Astrocyte (in vitro differentiated cells and primary cell): ENCODE measurements at regions not wholly inside any gene's neighbourhood (a gene's known extent, or its start where the extent isn't known, plus 50 kb on each side); places are given as distances from the start of the nearest gene placed in this dataset.
"Not testable (repeated sequence)": the region's sequence is repeated elsewhere in the genome, so short reads cannot be mapped to it uniquely, and the experiment has no call there.

ENCODE experiments used
- EZH2 ChIP-seq: IDR thresholded peaks from 2 replicates; pipeline ENCODE4 v1.6.1; 2012; ENCODE audit warnings: mild to moderate bottlenecking, low read length, inconsistent platforms; ENCODE audit not compliant: insufficient read depth
- TF ChIP-seq, protein P1 (sequence below): IDR thresholded peaks from 2 replicates; pipeline ENCODE4 v1.5.1; 2011; ENCODE audit warnings: low read depth, mild to moderate bottlenecking, inconsistent platforms, low read length, moderate library complexity; ENCODE audit not compliant: insufficient read depth

DNA sequence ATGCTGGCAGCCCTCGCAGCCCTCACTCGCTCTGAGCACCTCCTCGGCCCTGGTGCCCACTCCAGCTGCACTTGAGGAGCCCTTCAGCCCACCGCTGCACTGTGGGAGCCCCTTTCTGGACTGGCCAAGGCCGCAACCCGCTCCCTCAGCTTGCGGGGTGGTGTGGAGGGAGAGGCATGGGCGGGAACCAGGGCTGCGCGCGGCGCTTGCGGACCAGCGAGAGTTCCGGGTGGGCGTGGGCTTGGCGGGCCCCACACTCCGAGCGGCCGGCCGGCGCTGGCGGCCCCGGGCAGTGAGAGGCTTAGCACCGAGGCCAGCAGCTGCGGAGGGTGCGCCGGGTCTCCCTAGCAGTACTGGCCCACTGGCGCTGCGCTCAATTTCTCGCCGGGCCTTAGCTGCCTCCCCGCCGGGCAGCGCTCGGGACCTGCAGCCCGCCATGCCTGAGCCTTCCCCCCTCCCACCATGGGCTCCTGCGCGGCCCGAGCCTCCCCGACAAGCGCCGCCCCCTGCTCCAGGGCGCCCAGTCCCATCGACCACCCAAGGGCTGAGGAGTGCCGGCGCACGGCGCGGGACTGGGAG is 283.7 kb upstream of the TMEM132C start:
- TF ChIP-seq, protein P1, sequence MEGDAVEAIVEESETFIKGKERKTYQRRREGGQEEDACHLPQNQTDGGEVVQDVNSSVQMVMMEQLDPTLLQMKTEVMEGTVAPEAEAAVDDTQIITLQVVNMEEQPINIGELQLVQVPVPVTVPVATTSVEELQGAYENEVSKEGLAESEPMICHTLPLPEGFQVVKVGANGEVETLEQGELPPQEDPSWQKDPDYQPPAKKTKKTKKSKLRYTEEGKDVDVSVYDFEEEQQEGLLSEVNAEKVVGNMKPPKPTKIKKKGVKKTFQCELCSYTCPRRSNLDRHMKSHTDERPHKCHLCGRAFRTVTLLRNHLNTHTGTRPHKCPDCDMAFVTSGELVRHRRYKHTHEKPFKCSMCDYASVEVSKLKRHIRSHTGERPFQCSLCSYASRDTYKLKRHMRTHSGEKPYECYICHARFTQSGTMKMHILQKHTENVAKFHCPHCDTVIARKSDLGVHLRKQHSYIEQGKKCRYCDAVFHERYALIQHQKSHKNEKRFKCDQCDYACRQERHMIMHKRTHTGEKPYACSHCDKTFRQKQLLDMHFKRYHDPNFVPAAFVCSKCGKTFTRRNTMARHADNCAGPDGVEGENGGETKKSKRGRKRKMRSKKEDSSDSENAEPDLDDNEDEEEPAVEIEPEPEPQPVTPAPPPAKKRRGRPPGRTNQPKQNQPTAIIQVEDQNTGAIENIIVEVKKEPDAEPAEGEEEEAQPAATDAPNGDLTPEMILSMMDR = not testable (repeated sequence)
- TF ChIP-seq EZH2 = not testable (repeated sequence)
